Adrenal gland (tissue), 5 donors: ENCODE measurements at regions not wholly inside any gene's neighbourhood (a gene's known extent, or its start where the extent isn't known, plus 50 kb on each side); places are given as distances from the start of the nearest gene placed in this dataset.

Experiments
- CTCF ChIP-seq, 6 experiments: fragments of 450-650 bp in 4 of 6; fragments of 200-600 bp in 2 of 6; sonication (generic) in 1 of 6; IDR thresholded peaks; 1 replicate in 5 of 6; 2 replicates in 1 of 6; pipeline versions ENCODE4 v1.5.1 to v1.8.0; 2016 to 2021; ENCODE audit warnings: antibody characterized with exemption in 6 of 6, mild to moderate bottlenecking in 2 of 6, moderate library complexity in 1 of 6
- POLR2A ChIP-seq, 2 donors: fragments of 450-650 bp; IDR thresholded peaks; one replicate each; pipeline ENCODE4 v1.6.1; 2017; ENCODE audit warnings: antibody characterized with exemption in 2 of 2, mild to moderate bottlenecking in 2 of 2, moderate library complexity in 1 of 2
- donor health status: DM: no; HTN: no; CAD: no.

- TF ChIP-seq CTCF (IDR thresholded peaks at IDR 0.05) (no peak), POLR2A (IDR thresholded peaks at IDR 0.05) (no peak)
These were observed 390.5 kb downstream of the QKI start for GRCh38 chr6:163804991-163805390.
